Fibroblast of the aortic adventitia (primary cell): ENCODE measurements at regions not wholly inside any gene's neighbourhood (a gene's known extent, or its start where the extent isn't known, plus 50 kb on each side); places are given as distances from the start of the nearest gene placed in this dataset.

Experiments
- DNase-seq: peaks from one replicate; pipeline ENCODE4 v3.0.0-alpha.2; 2010; ENCODE audit warnings: low read depth
- H3K4me3 ChIP-seq: 2 replicates; pipeline ENCODE4 v1.5.1; 2011; ENCODE audit warnings: low read depth, mild to moderate bottlenecking, control low read depth, low read length, moderate library complexity
- CTCF ChIP-seq: IDR thresholded peaks from 2 replicates; pipeline ENCODE4 v1.5.1; 2011; ENCODE audit warnings: mild to moderate bottlenecking, low read length, control low read depth, inconsistent platforms; ENCODE audit not compliant: insufficient read depth

GRCh38 chr4:20181926-20182325, 69.8 kb upstream of the SLIT2 start:
- DNase-seq: peak; percentile 57
- no peak for TF ChIP-seq CTCF
- H3K4me3 ChIP-seq: no peak overlapping the region

GRCh38 chr4:20180509-20180908, 71.2 kb upstream of the SLIT2 start:
- DNase-seq: no peak
- TF ChIP-seq CTCF: no peak
- H3K4me3 ChIP-seq: no peak overlapping the region

GRCh38 chr4:20178902-20179576, 72.7 kb upstream of the SLIT2 start:
- DNase-seq: no peak
- H3K4me3 ChIP-seq: no peak overlapping the region
- no peak for TF ChIP-seq CTCF

GRCh38 chr4:20176881-20177280, 74.8 kb upstream of the SLIT2 start:
- H3K4me3 ChIP-seq: no peak overlapping the region
- TF ChIP-seq CTCF: no peak
- DNase-seq: no peak

GRCh38 chr4:20172070-20172760, 79.5 kb upstream of the SLIT2 start:
- no peak overlapping the region for H3K4me3 ChIP-seq
- no peak for TF ChIP-seq CTCF
- DNase-seq: no peak

DNA sequence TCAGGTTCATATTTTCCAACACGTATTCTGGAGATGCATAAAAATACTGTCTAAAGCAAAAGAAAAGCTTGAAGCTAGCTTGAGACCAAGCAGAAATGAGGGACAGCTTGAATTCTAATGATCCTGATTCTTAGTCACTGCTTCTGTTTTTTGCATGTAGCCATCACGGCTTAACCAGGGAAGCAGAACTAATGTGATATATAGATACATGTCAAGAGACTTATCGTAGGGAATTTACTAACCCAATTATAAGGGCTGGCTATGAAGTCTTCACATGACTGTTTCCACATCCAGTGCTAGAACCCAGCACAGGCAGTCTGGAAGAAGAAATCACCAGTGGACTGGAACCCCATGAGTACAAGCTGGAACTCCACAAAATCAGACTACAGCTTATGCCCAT, 85.2 kb upstream of the SLIT2 start:
- no peak for TF ChIP-seq CTCF

More for the DNA sequence above, 85.2 kb upstream of the SLIT2 start:
- H3K4me3 ChIP-seq: no peak overlapping the region
- no peak for DNase-seq
